Upper lobe of right lung (tissue), 1 donor: ENCODE measurements at regions not wholly inside any gene's neighbourhood (a gene's known extent, or its start where the extent isn't known, plus 50 kb on each side); places are given as distances from the start of the nearest gene placed in this dataset.

Experiments used
- ATAC-seq: fragments of 200-7000 bp; cut with Tn5 transposase; one replicate; pipeline ENCODE4 v1.9.1; 2020; ENCODE audit warnings: mild to moderate bottlenecking, moderate library complexity
- DNase-seq: peaks from one replicate; pipeline ENCODE4 v3.0.0-alpha.2; 2020
- H3K27ac ChIP-seq: fragments of 200-600 bp; one replicate; pipeline ENCODE4 v1.8.0; 2022
- H3K27me3 ChIP-seq: fragments of 200-600 bp; one replicate; pipeline ENCODE4 v1.8.0; 2022; ENCODE audit warnings: mild to moderate bottlenecking
- H3K36me3 ChIP-seq: fragments of 200-600 bp; one replicate; pipeline ENCODE4 v1.8.0; 2022
- H3K4me1 ChIP-seq: fragments of 200-600 bp; one replicate; pipeline ENCODE4 v1.8.0; 2022
- H3K4me3 ChIP-seq: fragments of 200-600 bp; one replicate; pipeline ENCODE4 v1.8.0; 2022; ENCODE audit warnings: mild to moderate bottlenecking
- H3K9me3 ChIP-seq: fragments of 200-600 bp; one replicate; pipeline ENCODE4 v1.8.0; 2022
- intact Hi-C: fragments of 100-400 bp; cut with DNase I; formaldehyde crosslinking; loops from one replicate; pipeline ENCODE4 v1.11.0; 2022
- TF ChIP-seq, protein P1 (sequence below): fragments of 200-600 bp; IDR thresholded peaks from one replicate; pipeline ENCODE4 v1.8.0; 2022; ENCODE audit warnings: antibody characterized with exemption
- donor health status: DM: no; HTN: yes; CAD: no; lungs with severe emphysema.

- intact Hi-C loops: no loop called here
- Histone ChIP-seq H3K36me3 (no peaks in the 10 kb centered on the region), H3K4me3 (no peak overlapping the region), H3K4me1 (no peaks in the 10 kb centered on the region), H3K27ac (peak overlapping the region; percentile 72), H3K27me3 (no peaks in the 10 kb centered on the region), H3K9me3 (no peaks in the 10 kb centered on the region)
- no peak for DNase-seq
- TF ChIP-seq, protein P1, sequence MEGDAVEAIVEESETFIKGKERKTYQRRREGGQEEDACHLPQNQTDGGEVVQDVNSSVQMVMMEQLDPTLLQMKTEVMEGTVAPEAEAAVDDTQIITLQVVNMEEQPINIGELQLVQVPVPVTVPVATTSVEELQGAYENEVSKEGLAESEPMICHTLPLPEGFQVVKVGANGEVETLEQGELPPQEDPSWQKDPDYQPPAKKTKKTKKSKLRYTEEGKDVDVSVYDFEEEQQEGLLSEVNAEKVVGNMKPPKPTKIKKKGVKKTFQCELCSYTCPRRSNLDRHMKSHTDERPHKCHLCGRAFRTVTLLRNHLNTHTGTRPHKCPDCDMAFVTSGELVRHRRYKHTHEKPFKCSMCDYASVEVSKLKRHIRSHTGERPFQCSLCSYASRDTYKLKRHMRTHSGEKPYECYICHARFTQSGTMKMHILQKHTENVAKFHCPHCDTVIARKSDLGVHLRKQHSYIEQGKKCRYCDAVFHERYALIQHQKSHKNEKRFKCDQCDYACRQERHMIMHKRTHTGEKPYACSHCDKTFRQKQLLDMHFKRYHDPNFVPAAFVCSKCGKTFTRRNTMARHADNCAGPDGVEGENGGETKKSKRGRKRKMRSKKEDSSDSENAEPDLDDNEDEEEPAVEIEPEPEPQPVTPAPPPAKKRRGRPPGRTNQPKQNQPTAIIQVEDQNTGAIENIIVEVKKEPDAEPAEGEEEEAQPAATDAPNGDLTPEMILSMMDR: no peak
- no peak for ATAC-seq
Observed at GRCh38 chr7:25669281-25669781, 441.0 kb upstream of the NPVF start.

DNA sequence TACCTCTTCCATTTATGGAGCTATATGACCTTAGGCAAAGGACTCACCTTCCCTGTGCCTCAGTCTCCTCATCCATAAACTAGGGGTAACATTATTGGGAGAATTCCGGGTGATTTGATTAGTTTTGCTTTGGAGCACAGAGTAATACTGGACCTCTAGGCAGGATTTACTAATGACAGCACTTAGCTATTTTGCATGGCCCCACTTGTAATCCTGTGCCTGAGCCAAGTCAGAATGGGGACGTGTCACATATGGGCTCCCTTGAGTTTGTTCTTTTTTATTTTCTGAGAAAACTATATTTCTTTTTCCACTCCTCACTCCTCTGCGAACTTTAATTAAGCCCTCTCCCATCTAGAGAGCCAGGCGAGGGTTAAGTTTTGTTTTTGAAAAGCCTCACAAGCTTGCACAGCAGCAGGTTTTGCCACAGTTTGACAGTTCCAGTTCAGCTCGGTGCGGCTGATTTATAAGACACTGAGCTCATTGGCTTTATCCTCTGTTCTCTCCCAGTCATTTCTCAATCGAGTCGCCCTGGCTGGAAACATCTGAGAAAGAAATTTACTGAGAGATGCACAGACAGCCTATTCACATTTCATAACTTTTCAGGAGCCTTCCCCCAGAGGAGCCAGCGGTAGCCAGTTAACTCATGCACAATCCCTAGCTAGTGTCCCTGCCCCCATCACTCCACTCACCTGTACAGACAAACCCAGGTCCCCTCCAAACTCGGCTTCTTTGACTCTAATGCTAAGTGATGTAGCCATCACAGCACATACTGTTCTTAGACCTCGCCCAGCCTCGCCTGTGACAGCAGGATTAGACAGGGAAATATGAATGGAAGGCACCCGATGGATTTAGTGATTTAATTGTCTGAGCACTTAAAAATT is 441.9 kb upstream of the NPVF start:
- Histone ChIP-seq H3K4me3 (no peak overlapping the region), H3K9me3 (no peaks in the 10 kb centered on the region), H3K27ac (peak overlapping the region; percentile 72), H3K36me3 (no peaks in the 10 kb centered on the region), H3K4me1 (no peaks in the 10 kb centered on the region), H3K27me3 (no peaks in the 10 kb centered on the region)
- intact Hi-C loops: no loop called here
- ATAC-seq (peak; percentile 50), DNase-seq (no peak)
- TF ChIP-seq, protein P1: no peak

- Histone ChIP-seq H3K4me1 (no peaks in the 10 kb centered on the region), H3K4me3 (no peak overlapping the region), H3K27me3 (no peaks in the 10 kb centered on the region), H3K27ac (peak overlapping the region; percentile 72), H3K36me3 (no peaks in the 10 kb centered on the region), H3K9me3 (no peaks in the 10 kb centered on the region)
- TF ChIP-seq, protein P1: no peak
- DNase-seq (no peak), ATAC-seq (peak; percentile 51)
- intact Hi-C loops: no loop called here
Observed at GRCh38 chr7:25671111-25671510, 442.8 kb upstream of the NPVF start.

GRCh38 chr7:25672496-25672895 is 444.2 kb upstream of the NPVF start:
- no peaks in the 10 kb centered on the region for H3K4me1 ChIP-seq
- intact Hi-C loops: no loop called here
- no peak for ATAC-seq
- no peaks in the 10 kb centered on the region for H3K27me3 ChIP-seq
- H3K9me3 ChIP-seq: no peaks in the 10 kb centered on the region
- no peak overlapping the region for H3K4me3 ChIP-seq
- TF ChIP-seq, protein P1: no peak
- no peak overlapping the region for H3K27ac ChIP-seq
- DNase-seq: no peak
- no peaks in the 10 kb centered on the region for H3K36me3 ChIP-seq

- no peak overlapping the region for H3K4me3 ChIP-seq
- no peaks in the 10 kb centered on the region for H3K4me1 ChIP-seq
- DNase-seq (no peak), ATAC-seq (no peak)
- H3K9me3 ChIP-seq: no peaks in the 10 kb centered on the region
- TF ChIP-seq, protein P1: no peak
- H3K27me3 ChIP-seq: no peaks in the 10 kb centered on the region
- no peaks in the 10 kb centered on the region for H3K36me3 ChIP-seq
- H3K27ac ChIP-seq: no peak overlapping the region
- intact Hi-C loops: no loop called here
Observed at GRCh38 chr7:25675789-25676474, 447.6 kb upstream of the NPVF start.
